ENCODE measurements at regions not wholly inside any gene's neighbourhood (a gene's known extent, or its start where the extent isn't known, plus 50 kb on each side); places are given as distances from the start of the nearest gene placed in this dataset.

DNA sequence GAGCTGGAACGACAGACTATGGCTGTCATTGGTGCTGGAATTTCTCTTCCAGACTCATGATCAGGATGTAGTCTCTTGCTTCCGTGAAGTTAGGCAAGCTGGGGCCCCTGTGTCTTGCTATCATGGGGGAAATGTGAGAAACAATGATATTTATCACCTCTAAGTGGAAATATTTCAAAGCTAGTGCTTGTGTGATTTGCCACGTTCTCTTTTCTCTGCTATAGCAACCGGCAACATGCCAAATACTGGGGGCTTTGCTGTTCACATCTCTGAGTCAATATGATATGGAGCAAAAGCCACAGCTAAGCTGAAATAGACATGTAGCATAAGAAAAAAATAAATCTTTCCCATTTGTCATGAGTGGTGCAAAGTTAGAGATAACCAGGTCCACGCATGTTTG is 668.2 kb upstream of the IGFBP3 start:
- Histone ChIP-seq H3K4me3 (no peak overlapping the region), H3K4me1 (replicated peaks) (no peaks in the 10 kb centered on the region), H3K36me3 (no peaks in the 10 kb centered on the region), H3K27me3 (replicated peaks; ENCODE audit: insufficient read depth) (no peaks in the 10 kb centered on the region), H3K9me3 (no peaks in the 10 kb centered on the region), H3K27ac (no peak overlapping the region)
- intact Hi-C loops (cut with DNase I): no loop called here
- 82% methylated on average over 5 of the region's 5 CpGs for WGBS
- TF ChIP-seq POLR2AphosphoS5 (IDR thresholded peaks at IDR 0.05): no peak
- no peak for TF ChIP-seq POLR2A (IDR thresholded peaks at IDR 0.05)
- TF ChIP-seq, protein P1, sequence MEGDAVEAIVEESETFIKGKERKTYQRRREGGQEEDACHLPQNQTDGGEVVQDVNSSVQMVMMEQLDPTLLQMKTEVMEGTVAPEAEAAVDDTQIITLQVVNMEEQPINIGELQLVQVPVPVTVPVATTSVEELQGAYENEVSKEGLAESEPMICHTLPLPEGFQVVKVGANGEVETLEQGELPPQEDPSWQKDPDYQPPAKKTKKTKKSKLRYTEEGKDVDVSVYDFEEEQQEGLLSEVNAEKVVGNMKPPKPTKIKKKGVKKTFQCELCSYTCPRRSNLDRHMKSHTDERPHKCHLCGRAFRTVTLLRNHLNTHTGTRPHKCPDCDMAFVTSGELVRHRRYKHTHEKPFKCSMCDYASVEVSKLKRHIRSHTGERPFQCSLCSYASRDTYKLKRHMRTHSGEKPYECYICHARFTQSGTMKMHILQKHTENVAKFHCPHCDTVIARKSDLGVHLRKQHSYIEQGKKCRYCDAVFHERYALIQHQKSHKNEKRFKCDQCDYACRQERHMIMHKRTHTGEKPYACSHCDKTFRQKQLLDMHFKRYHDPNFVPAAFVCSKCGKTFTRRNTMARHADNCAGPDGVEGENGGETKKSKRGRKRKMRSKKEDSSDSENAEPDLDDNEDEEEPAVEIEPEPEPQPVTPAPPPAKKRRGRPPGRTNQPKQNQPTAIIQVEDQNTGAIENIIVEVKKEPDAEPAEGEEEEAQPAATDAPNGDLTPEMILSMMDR (IDR thresholded peaks at IDR 0.05): no peak
- no peak for DNase-seq (ENCODE audit: low spot score)

DNA sequence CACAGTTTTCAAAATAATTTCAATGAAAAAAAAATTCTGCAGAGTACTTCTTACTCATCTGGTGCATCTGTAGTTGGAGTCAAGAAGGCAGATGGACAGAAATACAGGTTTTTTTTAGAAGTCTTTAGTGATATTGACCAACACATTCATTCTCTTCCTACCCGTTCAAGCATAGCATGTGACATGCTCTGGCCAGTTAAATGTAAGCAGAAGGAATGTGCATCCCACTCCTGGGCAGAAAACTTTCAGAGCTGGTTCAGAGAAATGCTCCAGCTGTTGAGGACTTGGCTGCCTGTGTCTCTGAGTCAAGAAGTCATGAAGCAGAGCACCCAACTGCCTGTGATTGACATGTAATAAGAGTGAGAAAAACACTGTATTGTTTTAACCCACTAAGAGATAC is 665.3 kb upstream of the IGFBP3 start:
- Histone ChIP-seq H3K27me3 (replicated peaks; ENCODE audit: insufficient read depth) (no peaks in the 10 kb centered on the region), H3K4me3 (no peak overlapping the region), H3K9me3 (no peaks in the 10 kb centered on the region), H3K27ac (no peak overlapping the region), H3K36me3 (no peaks in the 10 kb centered on the region), H3K4me1 (replicated peaks) (no peaks in the 10 kb centered on the region)
- DNase-seq (ENCODE audit: low spot score): no peak
- TF ChIP-seq POLR2A (IDR thresholded peaks at IDR 0.05) (no peak), POLR2AphosphoS5 (IDR thresholded peaks at IDR 0.05) (no peak)
- TF ChIP-seq, protein P1 (IDR thresholded peaks at IDR 0.05): no peak
- intact Hi-C loops (cut with DNase I): no loop called here
- WGBS: 67% methylated on average over 1 of the region's 1 CpG

GRCh38 chr7:46583656-46584055 is 662.6 kb upstream of the IGFBP3 start:
- no peaks in the 10 kb centered on the region for H3K9me3 ChIP-seq
- no peak overlapping the region for H3K27ac ChIP-seq
- no peaks in the 10 kb centered on the region for H3K4me1 ChIP-seq (replicated peaks)
- no peak for DNase-seq (ENCODE audit: low spot score)
- no peaks in the 10 kb centered on the region for H3K27me3 ChIP-seq (replicated peaks; ENCODE audit: insufficient read depth)
- WGBS: 90% methylated on average over 1 of the region's 1 CpG
- TF ChIP-seq POLR2AphosphoS5 (IDR thresholded peaks at IDR 0.05): no peak
- TF ChIP-seq POLR2A (IDR thresholded peaks at IDR 0.05): no peak
- TF ChIP-seq, protein P1 (IDR thresholded peaks at IDR 0.05): no peak
- no peak overlapping the region for H3K4me3 ChIP-seq
- intact Hi-C loops (cut with DNase I): no loop called here
- no peaks in the 10 kb centered on the region for H3K36me3 ChIP-seq

- DNase-seq (ENCODE audit: low spot score): no peak
- 83% methylated on average over 3 of the region's 3 CpGs for WGBS
- H3K27ac ChIP-seq: no peak overlapping the region
- intact Hi-C loops (cut with DNase I): no loop called here
- H3K9me3 ChIP-seq: no peaks in the 10 kb centered on the region
- no peaks in the 10 kb centered on the region for H3K4me1 ChIP-seq (replicated peaks)
- no peaks in the 10 kb centered on the region for H3K27me3 ChIP-seq (replicated peaks; ENCODE audit: insufficient read depth)
- H3K4me3 ChIP-seq: no peak overlapping the region
- no peaks in the 10 kb centered on the region for H3K36me3 ChIP-seq
- TF ChIP-seq, protein P1 (IDR thresholded peaks at IDR 0.05): no peak
- TF ChIP-seq POLR2A (IDR thresholded peaks at IDR 0.05): no peak
These were observed 660.2 kb upstream of the IGFBP3 start for GRCh38 chr7:46581268-46581667.

DNA sequence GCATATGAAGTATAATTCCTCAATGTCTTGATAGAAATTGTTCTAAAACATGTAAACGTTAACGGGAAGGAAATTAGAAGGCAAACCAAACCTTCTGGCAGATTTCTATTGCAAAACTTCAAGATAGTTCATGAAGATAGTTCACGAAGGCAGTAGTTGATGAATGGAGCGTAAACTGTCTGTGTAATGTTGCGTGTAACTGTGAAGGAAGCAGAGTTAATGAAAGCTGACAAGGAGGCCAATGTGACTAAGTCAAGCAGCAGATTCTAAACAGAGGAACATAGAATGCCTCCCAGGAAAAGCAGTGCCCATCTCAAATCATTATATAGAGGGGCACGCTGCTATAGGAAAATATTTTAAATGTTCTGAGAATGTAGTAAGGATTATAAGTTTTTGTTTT is 659.7 kb upstream of the IGFBP3 start:
- Histone ChIP-seq H3K27ac (no peak overlapping the region), H3K4me3 (no peak overlapping the region), H3K9me3 (no peaks in the 10 kb centered on the region), H3K27me3 (replicated peaks; ENCODE audit: insufficient read depth) (no peaks in the 10 kb centered on the region), H3K4me1 (replicated peaks) (no peaks in the 10 kb centered on the region), H3K36me3 (no peaks in the 10 kb centered on the region)
- TF ChIP-seq POLR2A (IDR thresholded peaks at IDR 0.05) (no peak), POLR2AphosphoS5 (IDR thresholded peaks at IDR 0.05) (no peak)
- TF ChIP-seq, protein P1 (IDR thresholded peaks at IDR 0.05): no peak
- DNase-seq (ENCODE audit: low spot score): no peak
- 89% methylated on average over 6 of the region's 6 CpGs for WGBS
- intact Hi-C loops (cut with DNase I): no loop called here
